ENCODE measurements at regions not wholly inside any gene's neighbourhood (a gene's known extent, or its start where the extent isn't known, plus 50 kb on each side); places are given as distances from the start of the nearest gene placed in this dataset.

- no peak for DNase-seq (ENCODE audit: low spot score)
These were observed 618.8 kb upstream of the NRXN1 start for GRCh38 chr2:51650769-51651168.

GRCh38 chr2:51649366-51649765, 617.4 kb upstream of the NRXN1 start:
- DNase-seq (ENCODE audit: low spot score) = no peak

- DNase-seq (ENCODE audit: low spot score) = no peak
These were observed 606.9 kb upstream of the NRXN1 start for GRCh38 chr2:51638811-51639210.

- no peak for DNase-seq (ENCODE audit: low spot score)
These were observed 601.1 kb upstream of the NRXN1 start for GRCh38 chr2:51633073-51633472.

- no peak for DNase-seq (ENCODE audit: low spot score)
These were observed 597.5 kb upstream of the NRXN1 start for GRCh38 chr2:51629406-51629805.

- no peak for DNase-seq (ENCODE audit: low spot score)
These were observed 597.0 kb upstream of the NRXN1 start for GRCh38 chr2:51628917-51629316.

GRCh38 chr2:51624995-51625394, 593.1 kb upstream of the NRXN1 start:
- DNase-seq (ENCODE audit: low spot score) = no peak

GRCh38 chr2:51620796-51621195, 588.9 kb upstream of the NRXN1 start:
- no peak for DNase-seq (ENCODE audit: low spot score)

- no peak for DNase-seq (ENCODE audit: low spot score)
These were observed 588.0 kb upstream of the NRXN1 start for GRCh38 chr2:51619961-51620360.

GRCh38 chr2:51612387-51612786, 580.5 kb upstream of the NRXN1 start:
- DNase-seq (ENCODE audit: low spot score) = no peak

GRCh38 chr2:51601706-51602105, 569.8 kb upstream of the NRXN1 start:
- no peak for DNase-seq (ENCODE audit: low spot score)

- DNase-seq (ENCODE audit: low spot score) = no peak
These were observed 565.2 kb upstream of the NRXN1 start for GRCh38 chr2:51597086-51597485.

- DNase-seq (ENCODE audit: low spot score) = peak; percentile 5
These were observed 563.9 kb upstream of the NRXN1 start for GRCh38 chr2:51595836-51596235.

GRCh38 chr2:51581636-51582267, 549.8 kb upstream of the NRXN1 start:
- no peak for DNase-seq (ENCODE audit: low spot score)

GRCh38 chr2:51579412-51579811, 547.5 kb upstream of the NRXN1 start:
- DNase-seq (ENCODE audit: low spot score) = no peak

GRCh38 chr2:51575181-51575580, 543.2 kb upstream of the NRXN1 start:
- no peak for DNase-seq (ENCODE audit: low spot score)

- no peak for DNase-seq (ENCODE audit: low spot score)
These were observed 527.1 kb upstream of the NRXN1 start for GRCh38 chr2:51559026-51559425.

GRCh38 chr2:51553476-51553875, 521.5 kb upstream of the NRXN1 start:
- DNase-seq (ENCODE audit: low spot score) = no peak

GRCh38 chr2:51535763-51536162, 503.8 kb upstream of the NRXN1 start:
- DNase-seq (ENCODE audit: low spot score) = no peak

GRCh38 chr2:51534166-51534565, 502.2 kb upstream of the NRXN1 start:
- no peak for DNase-seq (ENCODE audit: low spot score)

GRCh38 chr2:51528156-51528555, 496.2 kb upstream of the NRXN1 start:
- DNase-seq (ENCODE audit: low spot score) = peak; percentile 1

- DNase-seq (ENCODE audit: low spot score) = no peak
These were observed 494.8 kb upstream of the NRXN1 start for GRCh38 chr2:51526766-51527165.

GRCh38 chr2:51516667-51517066, 484.7 kb upstream of the NRXN1 start:
- DNase-seq (ENCODE audit: low spot score) = no peak

GRCh38 chr2:51511002-51511401, 479.1 kb upstream of the NRXN1 start:
- peak; percentile 52 for DNase-seq (ENCODE audit: low spot score)

- DNase-seq (ENCODE audit: low spot score) = peak; percentile 68
These were observed 478.4 kb upstream of the NRXN1 start for GRCh38 chr2:51510303-51510702.

All from pons (tissue), 1 donor.